ENCODE measurements at regions not wholly inside any gene's neighbourhood (a gene's known extent, or its start where the extent isn't known, plus 50 kb on each side); places are given as distances from the start of the nearest gene placed in this dataset.

DNA sequence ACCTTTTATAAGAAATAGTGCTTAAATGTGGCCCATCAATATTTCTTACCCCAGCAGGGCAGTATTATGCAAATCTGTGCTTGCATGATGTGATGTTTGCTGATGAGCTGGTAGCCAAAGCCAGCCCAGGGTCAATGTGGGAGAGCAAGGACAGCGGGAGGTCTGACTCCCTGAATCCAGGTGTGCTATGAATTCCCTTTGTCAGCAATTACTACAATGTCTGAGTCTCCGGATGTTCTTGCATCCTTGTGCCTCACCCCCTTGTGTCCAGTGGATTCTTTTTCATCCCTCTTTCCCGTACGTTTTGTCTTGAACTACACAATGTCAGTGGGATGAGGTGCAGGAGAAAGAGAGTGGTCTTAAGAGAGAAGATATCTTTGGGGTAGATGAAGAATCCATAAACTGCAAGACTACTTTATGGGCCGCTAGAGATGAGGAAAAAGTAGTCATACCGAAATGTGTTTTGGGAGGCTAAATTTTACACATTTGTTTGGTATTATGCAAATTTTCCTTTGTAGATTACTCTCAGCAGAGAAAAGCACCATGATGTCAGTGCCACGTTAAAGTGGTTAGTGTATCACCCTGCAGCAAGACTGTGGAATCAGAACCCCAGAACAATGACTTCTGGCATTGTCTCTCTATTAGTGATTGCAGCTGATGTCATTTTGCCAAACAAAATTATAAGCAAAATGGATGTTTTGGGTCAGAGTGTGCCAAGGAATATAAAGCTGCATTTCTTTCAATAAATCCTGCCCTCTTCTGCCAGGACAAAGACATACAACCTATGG lies 53.5 kb upstream of the TSHZ3 start:
- DNase-seq (ENCODE audit: low spot score), result no peak

DNA sequence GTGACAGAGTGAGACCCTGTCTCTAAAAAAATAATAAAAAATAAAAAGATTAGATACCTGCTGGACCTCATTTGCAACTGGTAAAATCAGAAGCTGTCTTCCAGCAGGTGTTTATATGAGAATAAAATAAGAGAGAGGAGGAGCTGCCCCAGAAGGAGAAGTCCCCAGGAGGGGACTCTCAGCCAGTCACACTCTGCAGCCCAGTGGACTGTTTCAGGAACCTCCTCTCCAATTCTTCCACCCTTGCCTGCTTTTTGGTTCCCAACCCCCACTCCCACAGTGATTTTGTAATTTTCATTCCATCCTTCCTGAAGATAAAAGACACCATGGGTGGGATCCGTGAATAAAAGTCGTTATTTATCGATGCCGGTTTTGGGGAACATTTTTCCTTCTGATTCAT lies 56.9 kb upstream of the TSHZ3 start:
- no peak for DNase-seq (ENCODE audit: low spot score)

DNA sequence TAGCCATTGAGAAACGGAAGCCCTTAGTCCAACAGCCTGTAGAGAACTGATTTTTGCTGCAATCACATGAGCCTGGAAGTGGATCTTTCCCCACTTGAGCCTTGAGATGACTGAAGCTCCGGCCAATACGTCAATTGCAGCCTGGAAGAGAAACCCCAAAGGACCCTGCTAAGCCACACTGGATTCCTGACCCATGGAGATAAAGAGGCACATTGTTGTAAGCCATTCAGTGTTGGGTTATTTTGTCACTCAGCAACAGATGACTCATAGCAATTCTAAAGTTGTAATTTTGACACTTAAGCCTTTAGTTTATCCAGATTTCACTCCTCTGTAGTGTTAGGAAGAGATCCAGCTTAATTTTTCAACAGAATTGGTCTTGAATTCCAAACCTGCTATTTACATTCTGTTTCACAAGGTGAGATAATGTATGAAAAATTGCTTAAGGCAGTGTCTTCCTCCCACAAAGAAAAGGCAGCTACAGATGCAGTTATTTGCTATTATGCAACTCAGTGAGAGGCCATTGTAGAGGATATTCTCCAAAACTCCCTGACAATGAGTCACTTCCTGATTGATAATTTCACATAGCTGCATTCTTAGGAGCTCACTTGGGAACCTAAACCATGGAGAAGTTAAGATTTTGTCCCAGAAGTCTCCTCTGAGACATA lies 59.4 kb upstream of the TSHZ3 start:
- no peak for DNase-seq (ENCODE audit: low spot score)

- DNase-seq (ENCODE audit: low spot score), result no peak
These were observed 64.1 kb upstream of the TSHZ3 start for GRCh38 chr19:31413353-31413752.

DNA sequence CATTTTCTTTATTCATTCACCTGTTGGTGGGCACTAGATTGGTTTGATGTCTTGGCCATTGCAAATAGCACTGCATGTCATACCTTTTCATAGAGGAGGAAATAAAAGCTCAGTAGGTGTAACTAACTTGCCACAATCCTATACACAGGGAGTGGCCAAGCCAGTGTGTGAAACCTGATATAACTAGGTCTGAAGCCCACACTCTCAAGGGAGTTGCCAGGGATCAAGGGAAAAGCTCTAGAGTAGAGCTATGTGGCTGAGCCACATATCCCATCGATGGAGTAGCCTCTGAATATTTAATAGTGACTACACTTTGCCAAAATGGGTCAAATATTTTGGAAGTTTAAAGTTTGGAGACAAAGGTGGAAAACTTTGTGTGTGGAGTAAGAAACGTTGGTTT lies 66.1 kb upstream of the TSHZ3 start:
- no peak for DNase-seq (ENCODE audit: low spot score)

DNA sequence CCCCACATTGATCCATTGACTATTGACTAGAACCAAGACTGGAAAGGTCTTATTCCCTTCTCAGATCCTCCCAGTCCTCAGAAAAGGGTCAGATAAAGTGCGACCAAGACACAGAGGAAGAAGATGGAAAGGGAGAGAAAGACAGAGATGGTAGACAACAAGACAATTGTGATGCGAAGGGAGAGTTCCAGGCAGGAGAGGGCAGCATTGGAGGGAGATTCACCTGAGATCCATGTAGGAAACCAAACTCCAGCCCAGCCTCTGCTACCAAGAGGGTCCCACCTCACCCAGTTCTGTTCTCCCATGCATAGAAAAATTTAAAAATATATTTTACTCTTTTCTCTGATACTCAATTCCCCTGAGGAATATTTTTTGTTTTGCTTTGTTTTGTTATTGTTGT lies 67.3 kb upstream of the TSHZ3 start:
- no peak for DNase-seq (ENCODE audit: low spot score)

GRCh38 chr19:31418055-31418454 lies 68.8 kb upstream of the TSHZ3 start:
- no peak for DNase-seq (ENCODE audit: low spot score)

DNA sequence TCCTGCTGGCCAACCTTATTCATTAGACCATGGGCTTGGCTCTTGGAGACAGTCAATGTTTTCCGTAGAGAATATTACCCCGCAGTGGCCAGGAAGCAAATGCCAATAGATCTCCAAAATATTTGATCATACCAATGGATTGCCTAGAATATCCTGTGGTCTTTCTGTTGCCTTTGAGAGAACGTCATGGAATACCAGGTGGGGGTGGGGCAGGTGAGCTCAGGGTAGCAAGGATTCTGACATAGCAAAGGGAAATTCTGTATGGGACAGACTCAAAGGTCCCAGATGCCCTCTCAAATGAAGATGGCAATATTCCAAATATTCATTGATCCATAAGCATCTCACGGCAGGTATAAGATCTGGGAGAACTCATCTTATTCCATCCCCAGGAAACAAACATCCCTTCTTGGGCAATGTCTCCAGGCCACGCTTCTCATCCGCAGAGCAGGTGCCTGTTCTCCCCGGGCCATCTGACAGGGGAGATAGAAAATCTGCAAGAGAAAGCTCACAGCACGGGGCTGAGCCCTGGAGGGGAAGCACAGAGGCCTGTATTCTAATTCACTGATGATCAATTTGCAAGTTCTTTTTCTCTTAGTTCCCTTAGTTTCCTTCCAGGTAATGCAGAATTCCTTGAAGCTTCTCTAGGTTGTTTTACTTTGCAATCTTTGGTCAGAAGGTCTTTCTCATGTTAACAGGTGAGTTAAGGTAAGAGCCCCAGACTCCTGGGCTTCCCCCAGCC lies 69.6 kb upstream of the TSHZ3 start:
- DNase-seq (ENCODE audit: low spot score), result no peak

GRCh38 chr19:31419871-31420445 lies 70.7 kb upstream of the TSHZ3 start:
- no peak for DNase-seq (ENCODE audit: low spot score)

- DNase-seq (ENCODE audit: low spot score), result no peak
These were observed 71.8 kb upstream of the TSHZ3 start for GRCh38 chr19:31421082-31421481.

DNA sequence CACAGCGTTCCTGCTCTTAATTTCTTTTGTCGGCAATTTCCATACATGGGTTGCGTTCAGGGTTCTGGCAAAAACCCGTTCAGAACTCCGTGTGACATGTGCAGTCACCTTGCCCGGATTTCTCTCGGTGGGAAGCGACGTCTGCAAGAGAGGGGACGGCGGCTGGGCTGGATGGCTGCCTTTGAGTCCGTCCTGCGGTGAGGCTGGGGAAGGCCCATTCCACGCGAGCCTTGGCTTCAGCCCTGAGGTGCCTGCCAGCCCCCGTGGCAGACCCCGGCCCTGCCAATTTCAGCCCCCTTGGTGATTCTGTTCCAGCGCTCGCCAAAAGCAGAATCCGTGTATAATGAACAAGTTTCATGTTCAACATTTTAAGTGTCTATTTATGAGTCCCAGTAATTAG lies 72.6 kb upstream of the TSHZ3 start:
- DNase-seq (ENCODE audit: low spot score), result no peak

DNA sequence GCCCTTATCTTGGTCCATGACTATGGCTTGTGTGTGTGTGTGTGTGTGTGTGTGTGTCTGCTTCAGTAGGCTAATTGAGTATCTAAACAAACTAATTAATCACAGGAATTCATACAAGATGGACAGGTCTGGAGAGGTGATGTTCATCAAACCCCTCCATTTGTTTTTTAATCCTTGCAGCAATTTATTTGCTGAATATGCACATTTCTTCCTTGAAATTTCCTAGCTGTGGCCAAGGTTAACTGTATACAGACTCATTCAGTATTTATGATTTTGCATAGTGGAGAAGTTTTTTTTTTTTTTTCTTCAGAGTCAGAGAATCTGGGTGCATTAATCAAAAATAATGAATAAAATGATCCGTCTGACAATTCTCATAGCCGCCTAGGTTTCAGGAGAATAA lies 74.7 kb upstream of the TSHZ3 start:
- no peak for DNase-seq (ENCODE audit: low spot score)

GRCh38 chr19:31424861-31425620 lies 75.8 kb upstream of the TSHZ3 start:
- no peak for DNase-seq (ENCODE audit: low spot score)

DNA sequence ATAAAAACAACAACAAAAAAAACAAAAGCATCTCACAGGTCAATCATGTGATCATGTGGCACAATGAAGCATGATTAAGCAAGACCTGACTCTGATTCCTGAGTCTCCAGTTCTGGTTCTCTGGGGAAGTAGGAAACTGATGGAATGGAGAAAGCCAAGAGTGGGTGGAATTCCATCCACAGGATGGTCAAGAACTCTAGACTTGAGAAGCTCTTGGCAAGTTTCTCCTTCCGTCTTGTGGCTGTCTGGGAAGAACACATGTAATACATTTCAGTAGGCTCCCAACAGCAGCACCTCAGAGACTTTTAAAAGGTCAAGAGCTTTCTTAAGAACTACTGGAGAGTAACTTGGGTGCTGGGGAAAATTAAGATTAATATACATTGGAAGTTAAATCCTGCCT lies 78.6 kb upstream of the TSHZ3 start:
- DNase-seq (ENCODE audit: low spot score), result no peak

- DNase-seq (ENCODE audit: low spot score), result no peak
These were observed 81.1 kb upstream of the TSHZ3 start for GRCh38 chr19:31430381-31430780.

DNA sequence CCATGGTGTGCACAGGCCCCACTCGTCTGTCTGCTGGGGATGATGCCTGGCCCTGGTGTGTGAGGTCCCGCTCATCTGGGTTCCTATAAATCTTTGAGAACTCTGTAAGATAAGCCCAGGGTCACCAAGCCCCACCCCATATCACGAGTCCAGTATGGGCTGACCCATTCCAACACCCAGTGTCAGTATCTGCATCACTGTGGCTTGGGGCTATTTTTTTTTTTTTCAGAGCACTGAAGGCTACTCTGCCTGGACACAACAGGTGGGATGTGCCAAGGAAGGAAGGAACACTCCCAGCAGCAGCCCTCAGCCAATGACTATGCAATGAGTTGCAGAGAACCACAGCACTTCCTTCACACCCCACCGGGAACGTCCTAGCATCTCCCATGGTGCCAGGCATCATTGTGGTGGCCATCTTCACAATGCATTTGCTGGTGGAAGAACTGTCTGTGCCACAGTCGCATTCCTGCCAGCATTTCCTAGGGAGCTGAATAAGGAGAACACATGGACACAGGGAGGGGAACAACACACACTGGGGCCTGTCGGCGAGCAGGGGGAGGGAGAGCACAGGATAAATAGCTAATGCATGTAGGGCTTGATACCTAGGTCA lies 83.1 kb upstream of the TSHZ3 start:
- DNase-seq (ENCODE audit: low spot score), result no peak

- DNase-seq (ENCODE audit: low spot score), result no peak
These were observed 87.0 kb upstream of the TSHZ3 start for GRCh38 chr19:31436121-31436776.

- DNase-seq (ENCODE audit: low spot score), result peak; percentile 15
These were observed 89.4 kb upstream of the TSHZ3 start for GRCh38 chr19:31438401-31439269.

GRCh38 chr19:31439270-31439573 lies 90.0 kb upstream of the TSHZ3 start:
- no peak for DNase-seq (ENCODE audit: low spot score)

DNA sequence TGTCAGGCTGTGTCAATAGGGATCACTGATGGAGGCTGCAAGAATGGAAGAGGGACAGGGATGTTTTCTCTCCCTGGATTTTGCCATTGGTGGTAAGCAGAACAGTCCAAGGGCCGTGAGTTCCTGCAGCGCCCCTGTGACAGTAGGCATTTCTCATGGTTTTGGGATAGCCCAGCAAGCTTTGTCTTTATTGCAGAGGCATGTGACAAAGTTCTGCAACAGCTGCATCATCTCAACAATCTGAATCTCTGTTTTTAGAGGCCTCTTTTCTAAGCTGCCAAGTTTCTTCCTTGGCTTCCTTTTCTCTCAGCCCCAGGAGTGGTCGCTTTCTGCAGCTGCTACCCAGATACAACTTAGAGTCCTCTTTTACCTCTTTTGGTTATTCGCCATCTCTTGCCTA lies 95.7 kb upstream of the TSHZ3 start:
- DNase-seq (ENCODE audit: low spot score), result no peak
